Spleen (tissue), 11 donors: ENCODE measurements at regions not wholly inside any gene's neighbourhood (a gene's known extent, or its start where the extent isn't known, plus 50 kb on each side); places are given as distances from the start of the nearest gene placed in this dataset.

ENCODE experiments used
- DNase-seq: peaks from one replicate; pipeline ENCODE4 v3.0.0-alpha.2; 2020
- H3K27ac ChIP-seq, 8 donors: fragments of 200-600 bp; sonication (generic) in 7 of 8; 1 replicate in 4 of 8; 2 replicates in 4 of 8; pipeline versions ENCODE4 v1.5.0 to v1.8.0; 2016 to 2021; ENCODE audit warnings: inconsistent platforms in 4 of 8, mild to moderate bottlenecking in 4 of 8, moderate library complexity in 1 of 8
- H3K27me3 ChIP-seq, 7 donors: fragments of 200-600 bp; sonication (generic) in 6 of 7; replicated peaks in 1 of 7; 1 replicate in 4 of 7; 2 replicates in 3 of 7; pipeline versions ENCODE4 v1.5.0 to v1.8.0; 2016 to 2021; ENCODE audit warnings: inconsistent platforms in 3 of 7, mild to moderate bottlenecking in 1 of 7
- H3K36me3 ChIP-seq, 6 donors: fragments of 200-600 bp; sonication (generic) in 5 of 6; 1 replicate in 4 of 6; 2 replicates in 2 of 6; pipeline versions ENCODE4 v1.5.0 to v1.8.0; 2016 to 2021; ENCODE audit warnings: inconsistent platforms in 2 of 6
- H3K4me1 ChIP-seq, 6 donors: fragments of 200-600 bp; sonication (generic) in 5 of 6; 1 replicate in 3 of 6; 2 replicates in 3 of 6; pipeline versions ENCODE4 v1.5.0 to v1.8.0; 2016 to 2021; ENCODE audit warnings: inconsistent platforms in 3 of 6
- H3K4me3 ChIP-seq, 8 donors: fragments of 200-600 bp; sonication (generic) in 7 of 8; 1 replicate in 4 of 8; 2 replicates in 4 of 8; pipeline versions ENCODE4 v1.5.0 to v1.8.0; 2016 to 2021; ENCODE audit warnings: inconsistent platforms in 4 of 8, mild to moderate bottlenecking in 4 of 8, moderate library complexity in 2 of 8
- H3K9me3 ChIP-seq, 8 donors: fragments of 200-600 bp; sonication (generic) in 7 of 8; 1 replicate in 4 of 8; 2 replicates in 4 of 8; pipeline versions ENCODE4 v1.5.0 to v1.8.0; 2016 to 2021; ENCODE audit warnings: inconsistent platforms in 4 of 8
- POLR2A ChIP-seq, 3 donors: fragments of 450-650 bp; IDR thresholded peaks; one replicate each; pipeline ENCODE4 v1.5.1; 2017; ENCODE audit warnings: antibody characterized with exemption in 3 of 3, mild to moderate bottlenecking in 1 of 3
- POLR2AphosphoS5 ChIP-seq, 3 donors: sonication (generic); formaldehyde crosslinking; IDR thresholded peaks; one replicate each; pipeline ENCODE4 v1.5.1; 2017; ENCODE audit warnings: antibody characterized with exemption in 3 of 3
- WGBS, 5 donors: extraction: QIAGEN DNeasy Blood & Tissue Kit in 3 of 5; methylation state at CpG; one replicate each; pipeline versions ENCODE4 v1.1.5 to v1.1.7; 2013 to 2018; 5-methylcytosine and 5-hydroxymethylcytosine counted together
- intact Hi-C: fragments of 100-400 bp; cut with DNase I; formaldehyde crosslinking; loops from one replicate; pipeline ENCODE4 v1.15.0; 2023; ENCODE audit warnings: low total_unique reads
- TF ChIP-seq, protein P1 (sequence below), 11 experiments: fragments of 200-600 bp in 7 of 11; fragments of 450-650 bp in 4 of 11; sonication (generic) in 4 of 11; IDR thresholded peaks in 8 of 11; conservative IDR thresholded peaks in 3 of 11; 1 replicate in 7 of 11; 2 replicates in 4 of 11; pipeline versions ENCODE4 v1.4.0 to v1.8.0; 2016 to 2021; ENCODE audit warnings: antibody characterized with exemption in 11 of 11, inconsistent platforms in 4 of 11, mild to moderate bottlenecking in 1 of 11
- donor health status: healthy with polysubstance abuse.
- donor health status: DM: no; HTN: no; CAD: no; lungs with moderate emphysema.
- donor health status: DM: no; HTN: no; CAD: no.
- donor health status: Bipolar disorder and iron deficiency.
- donor health status: healthy.
- donor health status: DM: no; HTN: no; CAD: no.
- donor health status: DM: yes; HTN: yes; CAD: no.

DNA sequence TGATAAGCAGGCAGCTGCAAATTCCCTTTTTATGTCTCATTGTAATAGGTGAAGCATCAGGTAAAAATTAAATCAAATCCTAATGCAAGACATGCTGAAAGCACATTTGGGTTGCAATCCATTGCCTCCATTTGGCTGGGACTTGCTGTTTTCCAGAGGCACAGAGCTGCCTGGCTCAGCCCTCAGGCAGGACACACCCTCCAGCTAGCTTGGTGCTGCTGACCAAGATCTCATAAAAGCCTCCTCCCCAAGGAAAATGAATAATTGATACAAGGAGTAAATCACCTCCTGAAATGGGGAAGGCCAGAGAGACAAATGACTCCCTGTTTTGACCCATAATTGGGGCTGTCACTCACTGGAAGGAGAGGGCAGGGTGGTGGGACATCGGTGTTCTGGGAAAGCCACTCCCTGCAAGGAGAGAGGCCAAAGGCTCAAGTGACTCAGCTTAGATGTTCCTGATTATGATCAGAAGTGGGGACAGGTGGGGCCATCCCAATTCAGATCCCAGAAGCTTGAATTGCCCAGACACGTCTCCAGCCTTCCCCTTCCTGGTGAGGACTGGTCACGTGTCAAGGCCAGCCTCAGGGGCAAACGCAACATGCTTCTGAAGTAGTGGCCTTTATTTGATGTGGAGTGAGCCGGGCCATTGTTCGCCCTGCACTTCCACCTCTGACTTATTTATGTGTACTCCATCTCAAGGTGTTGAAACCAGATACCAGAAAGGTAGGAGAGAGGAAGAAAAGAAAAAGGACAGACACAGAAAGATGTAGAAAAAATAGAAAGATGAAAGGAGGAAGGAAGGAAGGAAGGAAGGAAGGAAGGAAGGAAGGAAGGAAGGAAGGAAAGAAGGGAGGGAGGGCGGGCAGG is 773.7 kb downstream of the BCL11B start:
- Histone ChIP-seq H3K4me1 (no peaks in the 10 kb centered on the region), H3K36me3 (no peaks in the 10 kb centered on the region), H3K9me3 (no peaks in the 10 kb centered on the region), H3K4me3 (no peak overlapping the region), H3K27ac (no peak overlapping the region), H3K27me3 (no peaks in the 10 kb centered on the region)
- no peak for DNase-seq
- 76 to 82% (median 79%) methylated on average over 7 of the region's 7 CpGs for WGBS, 5 donors
- intact Hi-C loops = no loop called here
- no peak for TF ChIP-seq POLR2AphosphoS5 (IDR thresholded peaks at IDR 0.05)
- no peak for TF ChIP-seq POLR2A (IDR thresholded peaks at IDR 0.05)
- TF ChIP-seq, protein P1, sequence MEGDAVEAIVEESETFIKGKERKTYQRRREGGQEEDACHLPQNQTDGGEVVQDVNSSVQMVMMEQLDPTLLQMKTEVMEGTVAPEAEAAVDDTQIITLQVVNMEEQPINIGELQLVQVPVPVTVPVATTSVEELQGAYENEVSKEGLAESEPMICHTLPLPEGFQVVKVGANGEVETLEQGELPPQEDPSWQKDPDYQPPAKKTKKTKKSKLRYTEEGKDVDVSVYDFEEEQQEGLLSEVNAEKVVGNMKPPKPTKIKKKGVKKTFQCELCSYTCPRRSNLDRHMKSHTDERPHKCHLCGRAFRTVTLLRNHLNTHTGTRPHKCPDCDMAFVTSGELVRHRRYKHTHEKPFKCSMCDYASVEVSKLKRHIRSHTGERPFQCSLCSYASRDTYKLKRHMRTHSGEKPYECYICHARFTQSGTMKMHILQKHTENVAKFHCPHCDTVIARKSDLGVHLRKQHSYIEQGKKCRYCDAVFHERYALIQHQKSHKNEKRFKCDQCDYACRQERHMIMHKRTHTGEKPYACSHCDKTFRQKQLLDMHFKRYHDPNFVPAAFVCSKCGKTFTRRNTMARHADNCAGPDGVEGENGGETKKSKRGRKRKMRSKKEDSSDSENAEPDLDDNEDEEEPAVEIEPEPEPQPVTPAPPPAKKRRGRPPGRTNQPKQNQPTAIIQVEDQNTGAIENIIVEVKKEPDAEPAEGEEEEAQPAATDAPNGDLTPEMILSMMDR (IDR thresholded peaks at IDR 0.05 in 8 of 11, conservative IDR thresholded peaks at IDR 0.05 in 3 of 11) = no peak

DNA sequence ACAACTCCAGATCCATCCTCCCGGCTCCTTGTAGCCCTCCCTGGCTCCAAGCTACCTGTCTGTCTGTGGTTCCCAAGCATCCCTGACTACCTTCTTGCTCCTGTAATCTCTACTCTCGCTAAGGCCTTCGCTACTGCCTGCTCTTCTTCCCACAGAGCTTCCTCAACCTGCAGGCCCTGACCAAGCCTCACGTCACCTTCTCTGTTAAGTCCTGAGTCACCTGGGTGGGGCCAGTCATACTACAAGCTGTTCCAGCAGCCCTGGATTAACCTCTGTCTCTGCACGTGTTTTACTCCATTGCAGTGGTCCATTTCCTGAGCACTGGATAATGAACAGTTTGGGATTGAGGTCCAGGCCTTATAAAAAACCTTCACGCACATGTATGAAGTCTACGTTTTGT is 770.7 kb downstream of the BCL11B start:
- 85 to 92% (median 88%) methylated on average over 7 of the region's 7 CpGs for WGBS, 5 donors
- Histone ChIP-seq H3K4me3 (no peak overlapping the region), H3K27ac (no peak overlapping the region), H3K27me3 (no peaks in the 10 kb centered on the region), H3K9me3 (no peaks in the 10 kb centered on the region), H3K4me1 (no peaks in the 10 kb centered on the region), H3K36me3 (no peaks in the 10 kb centered on the region)
- TF ChIP-seq, protein P1 (IDR thresholded peaks at IDR 0.05 in 8 of 11, conservative IDR thresholded peaks at IDR 0.05 in 3 of 11) = no peak
- TF ChIP-seq POLR2AphosphoS5 (IDR thresholded peaks at IDR 0.05) (no peak), POLR2A (IDR thresholded peaks at IDR 0.05) (no peak)
- intact Hi-C loops = no loop called here
- no peak for DNase-seq

DNA sequence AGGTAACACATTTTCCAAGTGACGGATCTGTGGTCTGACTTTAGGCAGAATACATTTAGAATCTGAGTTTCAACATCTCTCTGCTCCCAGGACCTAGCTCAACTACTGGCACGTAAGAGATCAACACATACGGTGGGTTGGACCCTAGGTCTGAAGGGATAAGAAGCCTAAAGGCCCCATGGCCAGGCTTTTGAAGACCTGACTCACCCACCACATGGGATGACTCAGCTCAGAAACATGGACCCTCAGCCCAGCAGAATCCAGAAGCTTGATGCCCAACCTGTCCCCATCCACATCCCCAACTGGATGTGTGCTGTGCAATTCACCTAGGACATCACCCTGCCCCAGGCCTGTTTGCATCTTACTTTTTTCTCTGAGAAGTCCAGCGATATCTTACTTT is 770.2 kb downstream of the BCL11B start:
- Histone ChIP-seq H3K4me3 (no peak overlapping the region), H3K4me1 (no peaks in the 10 kb centered on the region), H3K9me3 (no peaks in the 10 kb centered on the region), H3K27me3 (no peaks in the 10 kb centered on the region), H3K36me3 (no peaks in the 10 kb centered on the region), H3K27ac (no peak overlapping the region)
- DNase-seq = no peak
- WGBS, 5 donors = 84 to 90% (median 86%) methylated on average over 4 of the region's 4 CpGs
- TF ChIP-seq, protein P1 (IDR thresholded peaks at IDR 0.05 in 8 of 11, conservative IDR thresholded peaks at IDR 0.05 in 3 of 11) = no peak
- intact Hi-C loops = no loop called here

DNA sequence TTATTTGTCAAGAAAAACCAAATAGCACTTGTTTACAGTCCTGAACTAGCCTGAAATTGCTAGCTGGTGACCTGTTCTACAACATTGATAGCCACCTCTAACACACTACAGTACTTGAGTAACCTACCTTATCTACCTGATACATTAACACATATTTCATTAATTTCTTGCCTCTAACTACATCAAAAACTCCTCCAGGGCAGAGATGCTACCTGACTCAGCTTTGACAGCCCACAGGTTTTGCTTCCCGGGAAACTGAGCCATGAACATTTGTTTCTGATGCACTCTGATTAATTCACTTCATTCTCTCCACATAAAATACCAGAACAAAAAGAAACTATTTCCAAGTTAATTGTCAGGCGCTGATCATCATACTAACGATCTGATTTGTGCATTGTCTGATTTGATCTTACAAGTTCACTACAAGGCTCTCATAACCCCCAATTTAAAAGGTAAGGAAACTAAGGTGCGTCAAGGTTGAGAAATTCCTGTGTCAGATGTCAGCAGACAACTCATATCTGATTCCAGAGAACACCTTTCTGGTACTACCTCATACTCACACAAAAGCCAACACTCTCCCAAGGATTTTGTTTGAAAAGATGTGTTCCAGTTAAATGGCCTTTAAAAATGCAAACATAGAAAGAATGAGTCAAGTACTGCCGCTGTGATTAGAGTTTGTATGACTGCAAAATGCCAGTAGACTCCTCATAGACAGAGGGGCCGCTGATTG is 768.7 kb downstream of the BCL11B start:
- no peaks in the 10 kb centered on the region for H3K36me3 ChIP-seq
- TF ChIP-seq POLR2A (IDR thresholded peaks at IDR 0.05) (no peak), POLR2AphosphoS5 (IDR thresholded peaks at IDR 0.05) (no peak)
- TF ChIP-seq, protein P1 (IDR thresholded peaks at IDR 0.05 in 8 of 11, conservative IDR thresholded peaks at IDR 0.05 in 3 of 11) = no peak
- H3K4me1 ChIP-seq = no peaks in the 10 kb centered on the region
- H3K27ac ChIP-seq = no peak overlapping the region
- no peak for DNase-seq
- intact Hi-C loops = no loop called here
- H3K9me3 ChIP-seq = no peaks in the 10 kb centered on the region
- WGBS, 5 donors = 85 to 92% (median 86%) methylated on average over 6 of the region's 6 CpGs
- no peaks in the 10 kb centered on the region for H3K27me3 ChIP-seq
- H3K4me3 ChIP-seq = no peak overlapping the region
